Medulla oblongata (tissue), 1 donor: ENCODE measurements at regions not wholly inside any gene's neighbourhood (a gene's known extent, or its start where the extent isn't known, plus 50 kb on each side); places are given as distances from the start of the nearest gene placed in this dataset.
A peak's percentile ranks its signal among the peaks of the same experiment; 100 is the strongest.
"Not testable (repeated sequence)": the region's sequence is repeated elsewhere in the genome, so short reads cannot be mapped to it uniquely, and the experiment has no call there.

Experiments
- DNase-seq: peaks from one replicate; pipeline ENCODE4 v3.0.0-alpha.2; 2015; ENCODE audit errors: extremely low spot score

DNA sequence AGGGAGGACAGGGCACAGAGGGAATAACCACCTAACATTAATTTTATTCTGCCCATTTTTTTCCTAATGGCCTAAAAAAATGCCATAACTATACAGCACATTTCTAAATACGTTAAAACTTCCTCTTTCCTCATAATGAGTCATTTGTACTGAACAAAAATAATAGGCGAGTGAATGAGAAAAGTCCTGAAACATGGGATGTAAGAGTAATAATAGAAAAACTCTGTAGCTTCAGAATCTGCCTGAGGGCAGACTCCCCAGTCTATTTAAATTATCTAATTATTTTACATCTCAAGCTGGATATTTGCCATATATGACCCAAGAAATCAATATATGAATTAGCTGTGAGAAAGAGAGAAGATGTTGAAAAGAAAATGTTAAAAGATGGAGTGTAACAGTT is 285.1 kb downstream of the TMX3 start:
- no peak for DNase-seq

DNA sequence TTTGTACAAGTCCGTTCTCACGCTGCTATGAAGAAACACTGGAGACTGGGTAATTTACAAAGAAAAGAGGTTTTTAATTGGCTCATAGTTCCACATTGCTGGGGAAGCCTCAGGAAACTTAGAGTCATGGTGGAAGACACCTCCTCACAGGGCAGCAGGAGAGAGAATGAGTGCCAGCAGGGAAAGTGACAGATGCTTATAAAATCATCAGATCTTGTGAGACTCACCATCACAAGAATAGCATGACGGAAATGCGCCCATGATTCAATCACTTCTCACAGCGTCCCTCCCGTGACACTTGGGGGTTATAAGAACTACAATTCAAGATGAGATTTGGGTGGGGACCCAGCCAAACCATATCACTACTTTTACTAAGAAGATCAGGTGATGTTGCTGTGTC is 285.8 kb downstream of the TMX3 start:
- DNase-seq = no peak

DNA sequence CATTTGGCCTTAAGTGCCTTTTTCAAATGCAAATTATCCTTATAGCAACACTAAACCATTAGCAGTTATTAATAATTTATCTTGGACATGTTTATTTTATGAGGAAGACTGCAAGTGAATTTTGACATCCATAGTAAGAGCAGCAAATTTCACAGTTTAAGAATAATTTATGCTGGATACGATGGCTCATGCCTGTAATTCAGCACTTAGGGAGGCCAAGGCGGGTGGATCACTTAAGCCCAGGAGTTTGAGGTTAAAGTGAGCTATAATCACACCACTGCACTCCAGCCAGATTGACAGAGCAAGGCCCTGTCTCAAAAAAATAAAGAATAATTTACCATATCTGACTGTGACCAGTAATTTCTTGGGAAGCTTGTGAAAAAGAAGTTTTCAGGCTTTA is 286.2 kb downstream of the TMX3 start:
- DNase-seq = no peak

- DNase-seq = peak; percentile 27
These were observed 286.9 kb downstream of the TMX3 start for GRCh38 chr18:68427951-68428401.

- DNase-seq = no peak
These were observed 288.1 kb downstream of the TMX3 start for GRCh38 chr18:68426731-68427315.

DNA sequence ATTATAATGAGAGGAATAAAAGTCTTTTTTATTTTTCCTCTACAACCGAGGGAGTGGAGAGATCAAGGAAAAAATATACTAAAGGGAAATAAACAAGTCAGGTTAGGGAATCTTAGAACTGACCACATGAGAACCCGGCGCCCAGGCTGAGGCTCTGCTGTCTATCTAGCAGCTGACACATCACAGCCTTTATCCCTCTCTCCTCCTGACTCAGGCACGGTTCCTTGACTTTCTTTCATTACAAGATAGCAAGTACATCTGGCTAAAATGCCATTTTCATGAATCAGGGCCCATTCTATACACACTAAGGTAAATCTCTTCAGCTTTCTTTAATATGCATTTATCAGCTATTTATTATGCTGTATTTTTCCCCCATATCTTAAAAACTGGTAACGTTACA is 296.0 kb downstream of the TMX3 start:
- DNase-seq = no peak

DNA sequence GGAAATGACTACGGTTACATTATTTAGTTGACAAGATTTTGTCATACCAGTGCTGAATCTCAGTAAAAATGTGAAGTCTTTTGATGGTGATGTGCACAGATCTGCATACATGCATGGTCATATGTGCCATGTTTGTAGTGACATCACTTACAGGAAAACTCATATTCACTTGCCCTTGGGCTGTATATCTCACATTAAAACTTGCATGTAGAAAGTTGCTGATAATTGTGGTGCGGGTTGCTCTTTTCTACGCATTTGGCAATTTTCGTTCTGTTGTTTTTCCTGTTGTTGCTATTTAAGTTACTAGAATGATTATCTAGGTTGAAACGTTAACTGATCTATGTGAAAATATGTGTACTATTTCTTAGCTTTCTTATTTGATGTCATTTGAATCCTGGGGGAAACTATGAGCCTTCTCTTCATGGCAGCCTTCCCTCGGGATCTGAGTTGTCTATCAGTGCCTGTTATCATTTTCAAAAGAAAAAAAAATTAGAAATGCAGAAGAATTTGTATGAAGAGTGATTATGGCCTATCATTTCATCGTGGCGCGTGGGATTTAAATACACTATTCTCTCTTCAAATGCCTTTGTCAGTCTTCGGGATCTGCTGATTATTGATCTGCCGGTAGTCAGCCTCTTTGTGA is 296.6 kb downstream of the TMX3 start:
- no peak for DNase-seq

GRCh38 chr18:68417826-68418225 is 297.1 kb downstream of the TMX3 start:
- no peak for DNase-seq

- no peak for DNase-seq
These were observed 297.6 kb downstream of the TMX3 start for GRCh38 chr18:68417166-68417799.

DNA sequence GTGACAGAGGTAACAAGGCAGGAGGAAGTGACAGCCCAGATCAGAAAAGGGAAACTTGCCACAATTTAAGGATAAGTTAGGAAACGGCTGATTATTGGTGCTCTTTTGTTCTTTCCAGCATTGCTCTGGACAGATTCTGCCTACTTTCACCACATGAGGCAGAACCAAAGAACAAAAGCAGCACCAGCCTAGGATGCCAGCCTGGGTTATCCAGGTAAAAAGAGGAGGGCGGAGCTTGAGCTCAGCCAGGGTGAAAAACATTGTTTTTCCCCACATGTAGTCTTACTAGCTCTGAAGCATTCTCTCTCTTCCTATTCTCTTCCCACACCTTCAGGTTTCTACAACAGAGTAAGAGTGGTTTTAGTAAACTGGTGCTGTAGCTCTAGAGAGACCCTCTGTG is 300.5 kb downstream of the TMX3 start:
- DNase-seq = no peak

DNA sequence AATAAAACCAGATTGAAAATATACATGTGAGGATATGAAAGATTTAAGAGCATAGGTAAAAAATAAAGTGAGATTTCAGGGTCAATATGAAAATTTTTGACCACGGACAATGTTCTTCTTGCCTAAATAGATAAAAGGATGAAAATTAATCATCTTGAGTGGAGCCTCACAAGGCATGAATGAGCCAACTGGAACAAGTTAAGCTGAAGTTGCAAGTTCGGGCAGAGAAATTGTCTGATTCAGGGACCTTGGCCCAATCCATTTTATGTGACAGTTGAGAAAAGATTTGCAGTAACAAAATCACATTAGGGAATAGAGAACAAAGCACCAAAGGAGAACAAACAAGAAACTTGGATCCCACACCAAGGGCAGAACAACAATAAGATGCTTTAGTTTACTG is 305.3 kb downstream of the TMX3 start:
- no peak for DNase-seq

- peak; percentile 21 for DNase-seq
These were observed 308.1 kb downstream of the TMX3 start for GRCh38 chr18:68406761-68407160.

DNA sequence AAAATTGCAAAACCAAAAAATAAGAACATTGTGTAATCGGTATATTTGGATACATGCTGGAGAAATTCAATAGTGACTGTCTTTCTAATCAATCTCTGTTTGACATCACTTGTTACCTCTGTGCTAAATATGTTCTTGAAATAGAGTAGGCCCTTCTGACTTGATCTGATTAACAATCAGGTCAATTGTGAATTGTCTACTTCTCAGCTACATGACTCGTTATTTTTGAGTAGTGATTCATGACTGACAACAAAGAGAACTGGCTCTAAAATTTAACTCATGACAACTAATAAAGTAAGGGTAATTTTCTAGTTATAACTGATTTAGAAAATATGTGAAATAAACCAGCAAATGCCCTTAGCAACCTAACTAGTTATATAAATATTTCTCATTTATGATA is 312.1 kb downstream of the TMX3 start:
- no peak for DNase-seq

- no peak for DNase-seq
These were observed 314.0 kb downstream of the TMX3 start for GRCh38 chr18:68400889-68401288.

- no peak for DNase-seq
These were observed 315.2 kb downstream of the TMX3 start for GRCh38 chr18:68399721-68400120.

- no peak for DNase-seq
These were observed 317.5 kb downstream of the TMX3 start for GRCh38 chr18:68397241-68398035.

DNA sequence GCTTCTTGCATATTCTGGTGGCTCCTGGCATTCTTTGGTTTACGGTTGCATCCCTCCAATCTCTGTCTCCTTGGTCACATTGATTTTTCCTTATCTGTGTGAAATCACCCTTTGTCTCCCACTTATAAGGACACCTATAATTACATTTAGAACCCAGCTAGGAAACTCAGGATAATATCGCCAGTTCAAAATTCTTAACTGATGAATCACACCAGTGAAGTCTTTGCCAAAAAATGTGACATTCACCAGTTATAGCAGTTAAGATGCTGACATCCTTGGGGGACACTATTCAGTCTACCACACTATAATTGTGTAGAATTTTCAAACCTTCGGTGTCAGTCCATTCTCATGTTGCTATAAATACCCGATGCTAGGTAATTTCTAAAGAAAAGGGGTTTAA is 320.2 kb downstream of the TMX3 start:
- no peak for DNase-seq

- DNase-seq = no peak
These were observed 323.1 kb downstream of the TMX3 start for GRCh38 chr18:68391801-68392200.

GRCh38 chr18:68387246-68387645 is 327.7 kb downstream of the TMX3 start:
- no peak for DNase-seq

DNA sequence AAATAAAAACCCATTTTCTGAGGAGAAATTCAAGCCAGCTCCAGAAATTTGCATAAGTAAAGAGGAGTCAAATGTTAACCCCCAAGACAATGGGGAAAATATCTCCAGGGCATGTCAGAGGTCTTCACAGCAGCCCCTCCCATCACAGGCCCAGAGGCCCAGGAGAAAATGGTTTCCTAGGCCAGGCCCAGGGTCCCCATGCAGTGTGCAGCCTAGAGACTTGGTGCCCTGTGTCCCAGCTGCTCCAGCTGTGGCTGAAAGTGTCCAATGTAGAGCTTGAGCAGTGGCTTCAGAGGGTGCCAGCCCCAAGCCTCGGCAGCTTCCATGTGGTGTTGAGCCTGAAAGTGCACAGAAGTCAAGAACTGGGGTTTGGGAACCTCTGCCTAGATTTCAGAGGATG is 330.9 kb downstream of the TMX3 start:
- DNase-seq = not testable (repeated sequence)

- DNase-seq = no peak
These were observed 338.0 kb downstream of the TMX3 start for GRCh38 chr18:68376926-68377325.

GRCh38 chr18:68362907-68363306 is 352.0 kb downstream of the TMX3 start:
- no peak for DNase-seq

DNA sequence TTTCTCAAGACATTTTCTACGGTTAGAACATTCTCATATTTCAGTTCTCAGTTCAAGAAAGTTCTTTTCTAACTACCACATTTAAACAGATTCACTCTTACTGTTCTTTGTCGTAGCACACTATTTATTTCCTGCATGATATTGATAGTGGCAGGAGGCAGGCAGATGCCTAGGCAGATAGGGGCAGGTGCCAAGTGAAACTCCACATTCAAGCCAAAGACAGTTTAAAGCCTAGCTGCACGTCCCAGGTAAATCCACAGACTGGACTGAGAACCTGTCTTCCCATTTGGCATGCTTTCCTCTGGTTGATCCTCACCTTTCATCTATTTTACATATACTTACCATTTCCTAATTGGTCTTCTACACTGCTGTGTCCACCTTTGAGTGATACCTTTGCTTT is 359.3 kb downstream of the TMX3 start:
- no peak for DNase-seq
